Liver (tissue), 8 donors: ENCODE measurements at regions not wholly inside any gene's neighbourhood (a gene's known extent, or its start where the extent isn't known, plus 50 kb on each side); places are given as distances from the start of the nearest gene placed in this dataset.

Experiments used
- DNase-seq: peaks from one replicate; pipeline ENCODE4 v3.0.0-alpha.2; 2017; ENCODE audit warnings: low spot score
- H3K27ac ChIP-seq, 2 donors: one replicate each; pipeline ENCODE4 v1.7.0; 2013; ENCODE audit warnings: inconsistent platforms in 2 of 2, low read length in 2 of 2, control low read depth in 1 of 2, low read depth in 1 of 2, mild to moderate bottlenecking in 1 of 2
- H3K27me3 ChIP-seq, 4 donors: one replicate each; pipeline versions ENCODE4 v1.6.1 to v1.7.0; 2013; ENCODE audit warnings: low read length in 3 of 4, inconsistent platforms in 1 of 4, mild to moderate bottlenecking in 1 of 4, moderate library complexity in 1 of 4; ENCODE audit not compliant: control insufficient read depth in 4 of 4, insufficient read depth in 4 of 4
- H3K36me3 ChIP-seq, 4 donors: one replicate each; pipeline versions ENCODE4 v1.6.1 to v1.7.0; 2013; ENCODE audit warnings: low read length in 3 of 4, mild to moderate bottlenecking in 3 of 4, low read depth in 1 of 4, moderate library complexity in 1 of 4; ENCODE audit not compliant: control insufficient read depth in 4 of 4, insufficient read depth in 3 of 4
- H3K4me1 ChIP-seq, 4 donors: one replicate each; pipeline versions ENCODE4 v1.6.1 to v1.7.0; 2013; ENCODE audit warnings: low read length in 3 of 4, mild to moderate bottlenecking in 3 of 4, moderate library complexity in 1 of 4; ENCODE audit not compliant: control insufficient read depth in 4 of 4, insufficient read depth in 4 of 4
- H3K4me3 ChIP-seq, 3 donors: one replicate each; pipeline versions ENCODE4 v1.6.1 to v1.7.0; 2013; ENCODE audit warnings: low read length in 3 of 3, control low read depth in 1 of 3, low read depth in 1 of 3, mild to moderate bottlenecking in 1 of 3
- H3K9ac ChIP-seq, 2 donors: one replicate each; pipeline ENCODE4 v1.7.0; 2013; ENCODE audit warnings: low read length in 2 of 2, mild to moderate bottlenecking in 2 of 2, moderate library complexity in 2 of 2, control low read depth in 1 of 2, low read depth in 1 of 2
- H3K9me3 ChIP-seq, 4 donors: one replicate each; pipeline versions ENCODE4 v1.6.1 to v1.7.0; 2013; ENCODE audit warnings: low read length in 3 of 4; ENCODE audit not compliant: control insufficient read depth in 4 of 4
- ATF3 ChIP-seq: IDR thresholded peaks from 2 replicates; pipeline ENCODE4 v1.6.1; 2016; ENCODE audit warnings: antibody characterized with exemption
- CTCF ChIP-seq: fragments of 150-350 bp; IDR thresholded peaks from 2 replicates; pipeline ENCODE4 v1.5.1; 2017; ENCODE audit warnings: improper control_type of control experiment, low read depth, low read length; ENCODE audit not compliant: missing input control
- FOXA1 ChIP-seq: IDR thresholded peaks from 2 replicates; pipeline ENCODE4 v1.6.1; 2016; ENCODE audit warnings: antibody characterized with exemption
- FOXA2 ChIP-seq: IDR thresholded peaks from 2 replicates; pipeline ENCODE4 v1.6.1; 2016; ENCODE audit warnings: antibody characterized with exemption
- GABPA ChIP-seq, 2 donors: IDR thresholded peaks in 1 of 2; conservative IDR thresholded peaks in 1 of 2; 2 replicates each; pipeline ENCODE4 v1.6.1; 2016; ENCODE audit warnings: antibody characterized with exemption in 2 of 2, mild to moderate bottlenecking in 1 of 2, moderate library complexity in 1 of 2
- HNF4A ChIP-seq, 2 donors: conservative IDR thresholded peaks; 2 replicates each; pipeline ENCODE4 v1.6.1; 2016; ENCODE audit warnings: antibody characterized with exemption in 2 of 2, mild to moderate bottlenecking in 2 of 2
- JUND ChIP-seq, 2 donors: IDR thresholded peaks; 2 replicates each; pipeline ENCODE4 v1.6.1; 2016; ENCODE audit warnings: antibody characterized with exemption in 2 of 2
- RAD21 ChIP-seq, 2 donors: IDR thresholded peaks; 2 replicates each; pipeline ENCODE4 v1.6.1; 2016; ENCODE audit warnings: antibody characterized with exemption in 2 of 2, mild to moderate bottlenecking in 2 of 2
- REST ChIP-seq: IDR thresholded peaks from 2 replicates; pipeline ENCODE4 v1.6.1; 2016; ENCODE audit warnings: antibody characterized with exemption, mild to moderate bottlenecking
- SP1 ChIP-seq: IDR thresholded peaks from 2 replicates; pipeline ENCODE4 v1.6.1; 2018; ENCODE audit warnings: antibody characterized with exemption, mild to moderate bottlenecking
- TAF1 ChIP-seq: conservative IDR thresholded peaks from 2 replicates; pipeline ENCODE4 v1.6.1; 2016; ENCODE audit warnings: antibody characterized with exemption, mild to moderate bottlenecking
- ZBTB33 ChIP-seq: IDR thresholded peaks from 2 replicates; pipeline ENCODE4 v1.6.1; 2016; ENCODE audit warnings: antibody characterized with exemption
- WGBS: extraction: QIAGEN DNeasy Blood & Tissue Kit; methylation state at CpG from one replicate; pipeline ENCODE4 v1.1.7; 2013; 5-methylcytosine and 5-hydroxymethylcytosine counted together
- donor health status: healthy.
- donor health status: healthy.
- donor health status: healthy.
- donor health status: healthy.
- donor health status: healthy.

DNA sequence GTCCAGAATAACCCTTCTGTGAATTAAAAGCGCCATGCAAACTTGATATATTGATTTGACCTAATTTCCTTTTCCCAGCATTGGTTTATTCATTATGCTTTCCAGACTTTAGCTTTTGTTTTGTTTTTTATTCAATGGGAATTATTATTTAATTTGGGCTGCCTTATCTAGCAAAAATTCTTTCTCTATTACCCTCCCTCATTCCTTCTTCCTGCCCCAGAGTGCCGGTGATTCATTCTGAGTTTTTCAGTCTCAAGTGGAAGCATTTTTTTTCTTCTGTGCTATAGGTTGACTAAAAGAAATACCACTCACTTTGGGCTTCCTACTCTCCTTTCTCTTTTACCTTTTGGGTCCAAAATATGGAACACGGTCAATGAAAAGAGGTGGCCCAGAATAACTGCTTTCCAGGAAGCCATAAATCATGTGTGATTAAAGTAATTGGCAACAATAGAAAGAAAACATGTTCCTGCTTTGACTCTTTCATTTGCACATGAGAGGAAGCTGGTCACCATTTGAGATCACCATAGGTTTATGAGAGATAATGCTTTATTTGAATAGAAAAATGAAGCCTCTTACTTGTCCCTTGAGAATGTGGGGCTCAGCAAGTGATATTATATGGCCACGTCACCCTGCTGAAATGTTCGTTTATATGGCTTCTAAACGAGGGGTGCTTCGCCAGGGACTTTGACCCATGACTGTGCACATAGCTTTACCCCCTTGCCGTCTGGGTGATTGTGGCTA lies 422.8 kb upstream of the ZEB2 start:
- Histone ChIP-seq H3K4me3 (no peak overlapping the region), H3K4me1 (peaks cover 0 to 11% (median 4%) of the 10 kb centered on the region in 4 donors), H3K36me3 (no peaks in the 10 kb centered on the region), H3K9ac (no peak overlapping the region), H3K27ac (no peak overlapping the region), H3K9me3 (no peaks in the 10 kb centered on the region), H3K27me3 (no peaks in the 10 kb centered on the region)
- DNase-seq = no peak
- 69% methylated on average over 8 of the region's 8 CpGs for WGBS
- no peak for TF ChIP-seq FOXA1
- TF ChIP-seq ATF3 = no peak
- no peak for TF ChIP-seq CTCF
- no peak for TF ChIP-seq REST
- no peak for TF ChIP-seq SP1
- no peak for TF ChIP-seq HNF4A (conservative IDR thresholded peaks at IDR 0.05)
- no peak for TF ChIP-seq GABPA (IDR thresholded peaks at IDR 0.05 in 1 of 2, conservative IDR thresholded peaks at IDR 0.05 in 1 of 2)
- no peak for TF ChIP-seq FOXA2
- TF ChIP-seq JUND (IDR thresholded peaks at IDR 0.05) = no peak
- no peak for TF ChIP-seq RAD21 (IDR thresholded peaks at IDR 0.05)
- TF ChIP-seq TAF1 = no peak
- TF ChIP-seq ZBTB33 = no peak

DNA sequence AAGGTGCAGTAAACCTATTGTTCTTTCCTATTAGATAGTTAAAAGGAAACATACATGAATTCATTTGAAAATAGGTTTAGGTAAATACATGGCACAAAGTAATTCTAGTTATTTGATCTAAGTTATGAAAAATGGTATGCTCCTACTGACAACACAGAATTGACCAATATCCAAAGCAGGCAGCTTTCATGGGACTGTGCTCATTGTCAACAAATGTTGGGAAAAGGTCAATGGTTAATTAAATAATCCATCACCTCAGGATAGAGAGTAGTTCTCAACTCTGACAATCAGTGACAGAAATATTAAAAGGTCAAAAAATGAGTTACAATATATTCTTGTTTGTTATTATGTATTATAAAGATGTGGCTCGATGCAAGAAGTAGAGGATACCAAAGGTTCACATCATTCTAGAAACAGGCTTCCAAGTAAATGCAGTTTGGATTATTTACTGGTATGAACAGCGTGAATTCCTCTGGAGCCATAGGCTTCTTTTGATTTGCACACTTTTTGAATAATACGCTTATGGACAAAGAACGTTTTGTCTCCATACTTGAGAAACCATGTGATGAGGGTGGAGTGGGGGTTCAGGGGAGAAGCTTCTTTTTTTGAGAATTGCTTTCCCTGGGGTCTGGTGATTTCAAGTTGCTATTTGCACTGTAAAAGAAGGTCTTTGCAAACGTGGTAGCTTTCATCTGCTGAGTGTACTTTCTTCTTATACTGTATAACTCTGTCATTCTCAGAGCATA lies 422.0 kb upstream of the ZEB2 start:
- H3K27me3 ChIP-seq = no peaks in the 10 kb centered on the region
- TF ChIP-seq REST = no peak
- peak; percentile 9 to 17 for TF ChIP-seq HNF4A (conservative IDR thresholded peaks at IDR 0.05)
- peak; percentile 50 for TF ChIP-seq FOXA2
- H3K4me1 ChIP-seq = peaks cover 0 to 15% (median 4%) of the 10 kb centered on the region in 4 donors
- H3K9me3 ChIP-seq = no peaks in the 10 kb centered on the region
- no peak overlapping the region for H3K27ac ChIP-seq
- 73% methylated on average over 5 of the region's 5 CpGs for WGBS
- DNase-seq = no peak
- H3K4me3 ChIP-seq = no peak overlapping the region
- no peaks in the 10 kb centered on the region for H3K36me3 ChIP-seq
- no peak overlapping the region for H3K9ac ChIP-seq
